ENCODE measurements at regions not wholly inside any gene's neighbourhood (a gene's known extent, or its start where the extent isn't known, plus 50 kb on each side); places are given as distances from the start of the nearest gene placed in this dataset.
"Not testable (repeated sequence)": the region's sequence is repeated elsewhere in the genome, so short reads cannot be mapped to it uniquely, and the experiment has no call there.

DNA sequence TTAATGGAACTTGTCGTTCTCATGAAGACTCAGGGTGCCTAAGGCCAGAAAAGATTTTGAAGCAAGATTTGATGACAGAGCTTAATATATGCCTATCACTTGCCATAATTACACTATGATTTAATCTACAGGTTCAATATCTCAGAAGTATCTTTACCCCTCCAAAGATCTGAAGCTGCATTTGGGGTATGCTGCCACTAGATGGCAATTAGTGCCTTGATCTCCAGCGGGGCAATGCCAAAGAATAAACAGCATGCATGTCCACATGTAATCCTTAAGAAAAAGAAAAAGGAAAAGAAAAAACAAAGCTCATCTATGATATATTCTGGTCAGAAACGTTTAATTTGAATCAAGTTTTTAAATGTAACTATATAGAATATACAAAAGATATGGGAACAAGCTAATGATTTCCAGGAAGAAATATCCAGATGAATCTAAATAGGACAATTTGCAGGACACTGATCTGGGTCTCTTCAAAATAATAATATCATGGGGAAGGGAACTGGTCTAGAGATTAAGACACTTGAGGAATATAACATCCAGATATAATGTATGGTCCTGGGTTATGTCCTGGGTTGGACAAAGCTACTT, 55.0 kb upstream of the SOX14 start:
- WGBS (ENCODE audit: insufficient coverage), result no CpG with 5 or more reads among the region's 3 CpGs
- H3K9me3 Mint-ChIP-seq, result peaks cover 4 to 27% (median 7%) of the 10 kb centered on the region in 3 donors

DNA sequence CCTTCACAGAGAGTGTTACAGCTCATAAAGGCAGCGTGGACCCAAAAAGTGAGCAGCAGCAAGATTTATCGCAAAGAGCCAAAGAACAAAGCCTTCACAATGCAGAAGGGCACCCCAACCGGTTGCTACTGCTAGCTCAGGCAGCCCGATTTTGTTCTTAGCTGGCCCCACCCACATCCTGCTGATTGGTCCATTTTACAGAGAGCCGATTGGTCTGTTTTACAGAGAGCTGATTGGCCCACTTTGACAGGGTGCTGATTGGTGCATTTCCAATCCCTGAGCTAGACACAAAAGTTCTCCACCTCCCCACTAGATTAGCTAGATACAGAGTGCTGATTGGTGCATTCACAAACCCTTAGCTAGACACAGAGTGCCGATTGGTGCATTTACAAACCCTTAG, 50.1 kb upstream of the SOX14 start:
- not testable (repeated sequence) for ATAC-seq (replicated peaks in 1 of 4)

More for the DNA sequence above, 55.0 kb upstream of the SOX14 start:
- H3K4me1 ChIP-seq (ENCODE audit: control insufficient read depth in 1 of 2, extremely low read depth in 1 of 2, insufficient read depth in 2 of 2, low read length in 2 of 2), result no peaks in the 10 kb centered on the region
- no peaks in the 10 kb centered on the region for H3K9me3 ChIP-seq
- no peak for ATAC-seq (replicated peaks in 1 of 4)
- peaks cover 0 to 7% of the 10 kb centered on the region in 2 donors for H3K27me3 Mint-ChIP-seq
- H3K4me3 ChIP-seq (ENCODE audit: control insufficient read depth in 1 of 2, extremely low read depth in 1 of 2, low read length in 1 of 2), result no peak overlapping the region
- no peak overlapping the region for H3K27ac ChIP-seq (ENCODE audit: low read length)
- no peak for DNase-seq
- peaks cover 0 to 2% of the 10 kb centered on the region in 2 experiments for H3K27me3 ChIP-seq (replicated peaks in 1 of 2; ENCODE audit: control insufficient read depth in 2 of 2, extremely low read depth in 1 of 2, insufficient read depth in 2 of 2, low read length in 1 of 2)
- no peak overlapping the region for H3K4me3 Mint-ChIP-seq
- no peaks in the 10 kb centered on the region for H3K36me3 Mint-ChIP-seq
- no peaks in the 10 kb centered on the region for H3K36me3 ChIP-seq (ENCODE audit: control insufficient read depth in 2 of 2, extremely low read depth in 1 of 2, insufficient read depth in 1 of 2, low read length in 1 of 2)
- H3K27ac Mint-ChIP-seq, result no peak overlapping the region
- ChIA-PET CTCF (no interaction called here), POLR2A (interaction anchor here in 1 of 2 donors (0.6 kb wide), 1 partner anchor 512 kb away, joined by 6 read pairs; no protein-coding TSS in a partner anchor)
- no peaks in the 10 kb centered on the region for H3K4me1 Mint-ChIP-seq

More for the DNA sequence above, 50.1 kb upstream of the SOX14 start:
- H3K9me3 ChIP-seq; H3K27me3 Mint-ChIP-seq; H3K4me1 Mint-ChIP-seq; H3K27ac ChIP-seq (ENCODE audit: low read length); H3K27me3 ChIP-seq (replicated peaks in 1 of 2; ENCODE audit: control insufficient read depth in 2 of 2, extremely low read depth in 1 of 2, insufficient read depth in 2 of 2, low read length in 1 of 2); H3K27ac Mint-ChIP-seq; H3K4me1 ChIP-seq (ENCODE audit: control insufficient read depth in 1 of 2, extremely low read depth in 1 of 2, insufficient read depth in 2 of 2, low read length in 2 of 2); H3K4me3 ChIP-seq (ENCODE audit: control insufficient read depth in 1 of 2, extremely low read depth in 1 of 2, low read length in 1 of 2); CTCF ChIA-PET; DNase-seq; H3K4me3 Mint-ChIP-seq; POLR2A ChIA-PET; H3K36me3 ChIP-seq (ENCODE audit: control insufficient read depth in 2 of 2, extremely low read depth in 1 of 2, insufficient read depth in 1 of 2, low read length in 1 of 2); H3K36me3 Mint-ChIP-seq: not testable (repeated sequence)
- WGBS (ENCODE audit: insufficient coverage), result 83% methylated on average over 5 of the region's 6 CpGs
- peaks cover 16 to 29% (median 20%) of the 10 kb centered on the region in 3 donors for H3K9me3 Mint-ChIP-seq
